K562 (cell line): ENCODE measurements at regions not wholly inside any gene's neighbourhood (a gene's known extent, or its start where the extent isn't known, plus 50 kb on each side); places are given as distances from the start of the nearest gene placed in this dataset.

Experiments
- ATAC-seq: fragments of 200-7000 bp; cut with Tn5 transposase; 3 replicates; pipeline ENCODE4 v1.9.1; 2020; ENCODE audit warnings: moderate library complexity
- BruUV-seq: library from RNA; stranded (reverse); fragments of 400-500 nt; replicated peaks from 2 replicates; lab custom pipeline; 2021; lab: Mats Ljungman, UMichigan
- CTCF ChIA-PET: fragments of 300-600 bp; formaldehyde crosslinking; extraction: SDS; loops from one replicate; lab custom pipeline; 2021; ENCODE audit warnings: low intra/inter-chr PET ratio; lab: Yijun Ruan, JAX
- POLR2A ChIA-PET: fragments of 300-600, 350-650 bp; sonication (Branson Sonifier 250); formaldehyde crosslinking; extraction: SDS; loops from one replicate; lab custom pipeline; 2021; ENCODE audit warnings: antibody characterized with exemption, inconsistent platforms; lab: Yijun Ruan, JAX
- DNase-seq, 4 experiments: peaks; one replicate each; pipeline versions ENCODE4 v3.0.0 to v3.0.0-alpha.2; 2011 to 2018; ENCODE audit warnings: low spot score in 3 of 4, mixed read lengths in 3 of 4; ENCODE audit errors: extremely low read depth in 1 of 4
- FAIRE-seq: peaks from 2 replicates; lab custom pipeline; 2011; peaks lifted over from hg19 to GRCh38; lab: Jason Lieb, UNC
- H2AFZ ChIP-seq: 2 replicates; pipeline ENCODE4 v1.6.0; 2011; ENCODE audit warnings: low read depth, low read length, control low read depth, inconsistent platforms
- H3K27ac ChIP-seq: fragments of 200-600 bp; 3 replicates; pipeline ENCODE4 v1.8.0; 2011; ENCODE audit warnings: low read depth, mild to moderate bottlenecking, control low read depth, inconsistent platforms, low read length, moderate library complexity, mixed read lengths; ENCODE audit errors: extremely low read depth
- H3K27me3 ChIP-seq, 2 experiments: fragments of 300-600 bp in 1 of 2; 2 replicates in 1 of 2; 3 replicates in 1 of 2; pipeline versions ENCODE4 v1.6.0 to v1.8.0; 2011; ENCODE audit warnings: inconsistent platforms in 2 of 2, low read length in 2 of 2, mild to moderate bottlenecking in 1 of 2, mixed read lengths in 1 of 2, moderate library complexity in 1 of 2; ENCODE audit not compliant: control insufficient read depth in 2 of 2, insufficient read depth in 2 of 2
- H3K36me3 ChIP-seq: fragments of 300-600 bp; 3 replicates; pipeline ENCODE4 v1.8.0; 2011; ENCODE audit warnings: mild to moderate bottlenecking, low read length, inconsistent platforms; ENCODE audit not compliant: control insufficient read depth, insufficient read depth
- H3K4me1 ChIP-seq, 2 experiments: fragments of 200-600 bp in 1 of 2; replicated peaks in 1 of 2; 2 replicates in 1 of 2; 3 replicates in 1 of 2; pipeline versions ENCODE4 v1.5.1 to v1.8.0; 2011; ENCODE audit warnings: inconsistent platforms in 2 of 2, low read length in 2 of 2, mild to moderate bottlenecking in 1 of 2, mixed read lengths in 1 of 2, moderate library complexity in 1 of 2; ENCODE audit not compliant: control insufficient read depth in 2 of 2, insufficient read depth in 2 of 2
- H3K4me2 ChIP-seq: 2 replicates; pipeline ENCODE4 v1.6.1; 2011; ENCODE audit warnings: low read length, control low read depth, inconsistent platforms, mixed read lengths; ENCODE audit not compliant: insufficient read depth
- H3K4me3 ChIP-seq: fragments of 200-600 bp; sonication (generic), shearing (Covaris generic); 2 replicates; pipeline ENCODE4 v1.5.1; 2016; ENCODE audit warnings: control low read depth, inconsistent platforms
- H3K79me2 ChIP-seq: fragments of 200-600 bp; 3 replicates; pipeline ENCODE4 v1.8.0; 2011; ENCODE audit warnings: low read length, inconsistent platforms; ENCODE audit not compliant: control insufficient read depth, insufficient read depth
- H3K9ac ChIP-seq, 2 experiments: 2 replicates each; pipeline versions ENCODE4 v1.6.0 to v1.6.1; 2011; ENCODE audit warnings: low read depth in 2 of 2, low read length in 2 of 2, control low read depth in 1 of 2, inconsistent platforms in 1 of 2, mild to moderate bottlenecking in 1 of 2, mixed read lengths in 1 of 2; ENCODE audit not compliant: insufficient read depth in 1 of 2
- H3K9me1 ChIP-seq: one replicate; pipeline ENCODE4 v1.6.0; 2011; ENCODE audit warnings: inconsistent platforms, mild to moderate bottlenecking, low read length, moderate library complexity; ENCODE audit not compliant: control insufficient read depth, insufficient read depth
- H3K9me3 ChIP-seq: replicated peaks from 2 replicates; pipeline ENCODE4 v1.5.1; 2011; ENCODE audit warnings: low read depth, low read length, inconsistent platforms; ENCODE audit not compliant: control insufficient read depth, insufficient read depth
- H4K20me1 ChIP-seq: replicated peaks from 2 replicates; pipeline ENCODE4 v1.6.1; 2011; ENCODE audit warnings: low read length, inconsistent platforms, mixed read lengths; ENCODE audit not compliant: control insufficient read depth, insufficient read depth
- CBFA2T2 ChIP-seq: fragments of 450-650 bp; conservative IDR thresholded peaks from 2 replicates; pipeline ENCODE4 v1.6.1; 2017; ENCODE audit warnings: mild to moderate bottlenecking
- JUND ChIP-seq, 2 experiments: IDR thresholded peaks; 2 replicates in 1 of 2; 3 replicates in 1 of 2; pipeline ENCODE4 v1.6.1; 2011; ENCODE audit warnings: borderline replicate concordance in 2 of 2, low read depth in 2 of 2, low read length in 2 of 2, improper control_type of control experiment in 1 of 2, missing biosample characterization in 1 of 2, missing genetic modification characterization in 1 of 2, missing genetic modification reagents in 1 of 2
- NFRKB ChIP-seq: fragments of 450-650 bp; IDR thresholded peaks from 2 replicates; pipeline ENCODE4 v1.6.1; 2016; ENCODE audit warnings: low read depth
- RNF2 ChIP-seq: sonication (generic); IDR thresholded peaks from 2 replicates; pipeline ENCODE4 v1.6.1; 2016
- WGBS: fragments of 100-300 bp; shearing (Covaris generic); methylation state at CpG from one replicate; pipeline ENCODE4 v1.1.6; 2016; ENCODE audit warnings: low coverage, mixed read lengths; ENCODE audit not compliant: insufficient coverage; ENCODE audit errors: missing lambda C conversion rate; 5-methylcytosine and 5-hydroxymethylcytosine counted together
- in situ Hi-C: fragments of 300-500 bp; cut with MboI; formaldehyde crosslinking; loops from 4 replicates; pipeline ENCODE4 v1.15.0; 2018; ENCODE audit warnings: inconsistent platforms, mixed read lengths
- intact Hi-C: fragments of 100-400 bp; cut with micrococcal nuclease; formaldehyde crosslinking; loops from 2 replicates; pipeline ENCODE4 v1.14.2; 2022
- TF ChIP-seq, protein P1 (sequence below): fragments of 450-650 bp; formaldehyde crosslinking; IDR thresholded peaks from 2 replicates; pipeline ENCODE4 v1.4.0; 2020; ENCODE audit warnings: mild to moderate bottlenecking, mixed read lengths

DNA sequence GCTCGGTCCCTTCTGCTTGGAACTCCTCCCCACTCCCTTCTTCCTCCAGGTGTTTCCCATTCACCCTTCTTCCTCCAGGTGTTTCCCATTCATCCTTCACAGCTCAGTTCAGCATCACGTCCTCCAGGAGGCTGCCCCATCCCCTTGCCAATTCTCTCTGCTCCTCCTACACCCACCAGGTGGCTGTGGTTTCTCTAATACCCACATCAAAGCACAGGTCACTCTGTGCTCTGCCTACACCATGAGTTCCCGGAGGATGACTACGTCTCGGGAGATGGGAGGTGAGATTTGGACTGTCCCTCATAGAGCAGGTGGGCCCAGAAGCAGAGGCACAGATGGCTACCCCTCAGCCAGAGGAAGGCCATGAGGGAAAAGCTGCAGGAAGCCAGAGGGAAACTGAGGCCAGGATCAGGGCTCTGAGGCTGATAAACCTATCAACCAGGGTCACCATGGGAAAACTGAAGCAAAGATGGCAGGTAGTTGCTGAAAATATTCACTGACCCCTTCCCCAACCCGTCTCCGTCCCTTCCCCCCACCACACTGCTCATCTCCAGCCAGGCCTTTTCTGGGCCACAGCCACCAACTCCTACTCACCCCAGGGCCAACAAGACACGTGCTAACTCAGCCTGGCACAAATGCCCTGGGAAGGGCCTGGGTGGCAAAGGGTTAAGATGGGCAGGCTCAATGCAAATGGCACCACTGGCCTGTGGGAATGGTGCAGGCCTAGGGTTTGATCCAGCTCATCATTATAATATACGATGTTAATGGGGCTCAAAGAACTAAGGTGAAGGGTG lies 56.6 kb upstream of the CPXM2 start:
- no peak overlapping the region for H3K9ac ChIP-seq
- H3K27ac ChIP-seq = no peak overlapping the region
- H3K36me3 ChIP-seq = no peaks in the 10 kb centered on the region
- in situ Hi-C loops = no loop called here
- H3K27me3 ChIP-seq = peaks cover 0 to 8% of the 10 kb centered on the region in 2 experiments; a peak in 2 of 5 replicates
- CTCF ChIA-PET = no interaction called here
- BruUV-seq = no TSS peak
- DNase-seq (no peak), FAIRE-seq (no peak), ATAC-seq (no peak)
- POLR2A ChIA-PET = no interaction called here
- no peak overlapping the region for H3K4me3 ChIP-seq
- H3K4me1 ChIP-seq = no peaks in the 10 kb centered on the region
- H3K9me3 ChIP-seq = no peaks in the 10 kb centered on the region
- H3K9me1 ChIP-seq = no peaks in the 10 kb centered on the region
- no peaks in the 10 kb centered on the region for H3K79me2 ChIP-seq
- H3K4me2 ChIP-seq = no peak overlapping the region
- intact Hi-C loops = no loop called here
- no peak for TF ChIP-seq RNF2
- no peaks in the 10 kb centered on the region for H4K20me1 ChIP-seq
- WGBS = 0% methylated on average over 5 of the region's 9 CpGs
- H2AFZ ChIP-seq = no peak overlapping the region

DNA sequence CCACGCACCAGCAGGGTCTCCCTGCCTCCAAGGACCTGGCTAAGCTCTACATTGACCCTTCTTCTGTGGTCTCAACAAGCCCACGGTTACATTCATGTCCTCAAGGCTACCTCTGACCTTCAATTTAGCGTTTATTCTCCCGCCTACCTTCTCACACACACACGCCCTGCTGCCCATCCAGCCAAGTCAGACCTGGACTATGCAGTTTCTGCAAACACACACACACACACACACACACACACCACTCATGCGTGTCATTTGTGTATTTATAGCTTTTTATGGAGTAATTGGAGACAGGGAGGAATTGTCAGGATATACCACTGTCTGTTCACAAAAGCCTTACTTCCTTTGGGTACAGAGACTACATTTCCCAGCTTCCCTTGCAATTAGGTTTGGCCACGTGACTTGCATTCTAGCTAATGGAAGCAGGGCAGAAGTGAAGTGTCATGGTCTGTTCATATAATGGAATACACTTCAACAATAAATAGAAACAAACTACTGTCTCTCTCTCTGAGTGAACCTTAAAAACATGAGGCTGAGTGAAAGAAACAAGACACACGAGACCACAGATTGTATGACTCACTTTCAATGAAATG lies 53.8 kb upstream of the CPXM2 start:
- BruUV-seq = no TSS peak
- H3K4me1 ChIP-seq = no peaks in the 10 kb centered on the region
- peak overlapping the region; percentile 39; the same call in 1 of the 2 replicates for H2AFZ ChIP-seq
- peak in 3 of 4 experiments; percentile 9 to 20 (median 19) for DNase-seq
- no peak overlapping the region for H3K9ac ChIP-seq
- peaks cover 0 to 11% of the 10 kb centered on the region in 2 experiments; a peak in 1 of 5 replicates for H3K27me3 ChIP-seq
- H3K9me3 ChIP-seq = no peaks in the 10 kb centered on the region
- no peaks in the 10 kb centered on the region for H3K79me2 ChIP-seq
- H3K36me3 ChIP-seq = no peaks in the 10 kb centered on the region
- H3K9me1 ChIP-seq = no peaks in the 10 kb centered on the region
- H3K4me3 ChIP-seq = no peak overlapping the region
- in situ Hi-C loops = no loop called here
- ChIA-PET CTCF (no interaction called here), POLR2A (no interaction called here)
- H3K4me2 ChIP-seq = no peak overlapping the region
- peak; percentile 80 for ATAC-seq
- peak; percentile 40 for FAIRE-seq
- intact Hi-C loops = no loop called here
- H4K20me1 ChIP-seq = no peaks in the 10 kb centered on the region
- WGBS = 24% methylated on average over 6 of the region's 8 CpGs
- no peak overlapping the region for H3K27ac ChIP-seq
- TF ChIP-seq, protein P1, sequence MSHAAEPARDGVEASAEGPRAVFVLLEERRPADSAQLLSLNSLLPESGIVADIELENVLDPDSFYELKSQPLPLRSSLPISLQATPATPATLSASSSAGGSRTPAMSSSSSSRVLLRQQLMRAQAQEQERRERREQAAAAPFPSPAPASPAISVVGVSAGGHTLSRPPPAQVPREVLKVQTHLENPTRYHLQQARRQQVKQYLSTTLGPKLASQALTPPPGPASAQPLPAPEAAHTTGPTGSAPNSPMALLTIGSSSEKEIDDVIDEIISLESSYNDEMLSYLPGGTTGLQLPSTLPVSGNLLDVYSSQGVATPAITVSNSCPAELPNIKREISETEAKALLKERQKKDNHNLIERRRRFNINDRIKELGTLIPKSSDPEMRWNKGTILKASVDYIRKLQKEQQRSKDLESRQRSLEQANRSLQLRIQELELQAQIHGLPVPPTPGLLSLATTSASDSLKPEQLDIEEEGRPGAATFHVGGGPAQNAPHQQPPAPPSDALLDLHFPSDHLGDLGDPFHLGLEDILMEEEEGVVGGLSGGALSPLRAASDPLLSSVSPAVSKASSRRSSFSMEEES = peak; percentile 86
- TF ChIP-seq NFRKB (no peak), CBFA2T2 (peak; percentile 38; the same call in 1 of the 2 replicates), JUND (IDR thresholded peaks at IDR 0.05; ENCODE audit: borderline replicate concordance, low read depth, low read length) (no peak), JUND (tag; IDR thresholded peaks at IDR 0.05; ENCODE audit: borderline replicate concordance, low read depth, low read length) (no peak)
